Prostate gland (tissue), 2 donors: ENCODE measurements at regions not wholly inside any gene's neighbourhood (a gene's known extent, or its start where the extent isn't known, plus 50 kb on each side); places are given as distances from the start of the nearest gene placed in this dataset.
"Not testable (repeated sequence)": the region's sequence is repeated elsewhere in the genome, so short reads cannot be mapped to it uniquely, and the experiment has no call there.

Experiments
- DNase-seq: peaks from one replicate; pipeline ENCODE4 v3.0.0-alpha.2; 2019; ENCODE audit warnings: low spot score
- H3K27ac ChIP-seq, 2 donors: fragments of 200-600 bp; sonication (generic); 2 replicates each; pipeline ENCODE4 v1.5.1; 2017 to 2019
- H3K27me3 ChIP-seq: fragments of 200-600 bp; sonication (generic); replicated peaks from 2 replicates; pipeline ENCODE4 v1.5.1; 2019; ENCODE audit not compliant: insufficient read depth
- H3K36me3 ChIP-seq, 2 donors: fragments of 200-600 bp; sonication (generic); 1 replicate in 1 of 2; 2 replicates in 1 of 2; pipeline versions ENCODE4 v1.5.1 to v1.8.1; 2017 to 2019
- H3K4me1 ChIP-seq: fragments of 200-600 bp; sonication (generic); replicated peaks from 2 replicates; pipeline ENCODE4 v1.5.1; 2019
- H3K4me3 ChIP-seq, 2 donors: fragments of 200-600 bp; sonication (generic); 2 replicates each; pipeline ENCODE4 v1.5.1; 2017 to 2019
- H3K9me3 ChIP-seq: fragments of 200-600 bp; sonication (generic); 2 replicates; pipeline ENCODE4 v1.5.1; 2017
- POLR2A ChIP-seq: fragments of 450-650 bp; IDR thresholded peaks from one replicate; pipeline ENCODE4 v1.6.1; 2016; ENCODE audit warnings: antibody characterized with exemption, mild to moderate bottlenecking
- POLR2AphosphoS5 ChIP-seq: sonication (generic); formaldehyde crosslinking; IDR thresholded peaks from one replicate; pipeline ENCODE4 v1.6.1; 2017; ENCODE audit warnings: antibody characterized with exemption
- WGBS: methylation state at CpG from one replicate; pipeline ENCODE4 v1.1.5; 2018; 5-methylcytosine and 5-hydroxymethylcytosine counted together
- intact Hi-C: fragments of 100-400 bp; cut with DNase I; formaldehyde crosslinking; loops from one replicate; pipeline ENCODE4 v1.14.2; 2022
- TF ChIP-seq, protein P1 (sequence below), 4 experiments: fragments of 200-600 bp in 2 of 4; fragments of 450-650 bp in 2 of 4; sonication (generic) in 2 of 4; IDR thresholded peaks; 1 replicate in 3 of 4; 2 replicates in 1 of 4; pipeline ENCODE4 v1.5.1; 2016 to 2019; ENCODE audit warnings: antibody characterized with exemption in 4 of 4, mild to moderate bottlenecking in 2 of 4, moderate library complexity in 2 of 4

DNA sequence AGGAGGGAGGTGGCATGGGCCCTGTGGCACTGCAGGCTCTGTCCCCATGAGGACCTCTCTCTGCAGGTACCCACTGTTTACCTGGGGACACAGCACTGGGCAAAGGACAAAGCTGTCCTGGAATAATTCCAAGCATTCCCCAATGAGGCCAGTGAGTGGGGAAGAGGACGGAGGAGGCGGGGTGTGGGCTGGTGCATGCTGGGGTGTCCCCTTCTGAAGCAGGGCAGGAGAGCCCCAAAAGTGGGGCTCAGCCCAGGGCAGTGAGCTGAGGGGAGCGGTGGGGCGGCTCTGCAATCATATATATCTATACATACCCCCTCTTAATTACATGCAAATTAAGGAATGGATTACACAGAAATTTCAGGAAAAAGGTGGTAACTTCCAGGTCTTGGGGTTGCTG lies 315.8 kb downstream of the ADGRD1 start:
- no peaks in the 10 kb centered on the region for H3K36me3 ChIP-seq
- no peak overlapping the region for H3K27ac ChIP-seq

GRCh38 chr12:131269977-131270376 lies 316.3 kb downstream of the ADGRD1 start:
- H3K27ac ChIP-seq, DNase-seq, H3K4me1 ChIP-seq, H3K27me3 ChIP-seq, H3K36me3 ChIP-seq, intact Hi-C loops, H3K4me3 ChIP-seq, H3K9me3 ChIP-seq: not testable (repeated sequence)
- WGBS = 98% methylated on average over 4 of the region's 4 CpGs

More for the DNA sequence above, 315.8 kb downstream of the ADGRD1 start:
- no peaks in the 10 kb centered on the region for H3K9me3 ChIP-seq
- no peak for DNase-seq
- 85% methylated on average over 4 of the region's 4 CpGs for WGBS
- intact Hi-C loops = no loop called here
- TF ChIP-seq, protein P1, sequence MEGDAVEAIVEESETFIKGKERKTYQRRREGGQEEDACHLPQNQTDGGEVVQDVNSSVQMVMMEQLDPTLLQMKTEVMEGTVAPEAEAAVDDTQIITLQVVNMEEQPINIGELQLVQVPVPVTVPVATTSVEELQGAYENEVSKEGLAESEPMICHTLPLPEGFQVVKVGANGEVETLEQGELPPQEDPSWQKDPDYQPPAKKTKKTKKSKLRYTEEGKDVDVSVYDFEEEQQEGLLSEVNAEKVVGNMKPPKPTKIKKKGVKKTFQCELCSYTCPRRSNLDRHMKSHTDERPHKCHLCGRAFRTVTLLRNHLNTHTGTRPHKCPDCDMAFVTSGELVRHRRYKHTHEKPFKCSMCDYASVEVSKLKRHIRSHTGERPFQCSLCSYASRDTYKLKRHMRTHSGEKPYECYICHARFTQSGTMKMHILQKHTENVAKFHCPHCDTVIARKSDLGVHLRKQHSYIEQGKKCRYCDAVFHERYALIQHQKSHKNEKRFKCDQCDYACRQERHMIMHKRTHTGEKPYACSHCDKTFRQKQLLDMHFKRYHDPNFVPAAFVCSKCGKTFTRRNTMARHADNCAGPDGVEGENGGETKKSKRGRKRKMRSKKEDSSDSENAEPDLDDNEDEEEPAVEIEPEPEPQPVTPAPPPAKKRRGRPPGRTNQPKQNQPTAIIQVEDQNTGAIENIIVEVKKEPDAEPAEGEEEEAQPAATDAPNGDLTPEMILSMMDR (IDR thresholded peaks at IDR 0.05) = no peak
- no peak for TF ChIP-seq POLR2A
- TF ChIP-seq POLR2AphosphoS5 = no peak
- H3K4me1 ChIP-seq = no peaks in the 10 kb centered on the region
- no peak overlapping the region for H3K4me3 ChIP-seq
- no peaks in the 10 kb centered on the region for H3K27me3 ChIP-seq

- no peak for DNase-seq
- TF ChIP-seq POLR2AphosphoS5 (no peak), POLR2A (no peak)
- TF ChIP-seq, protein P1 (IDR thresholded peaks at IDR 0.05) = no peak
- no peaks in the 10 kb centered on the region for H3K36me3 ChIP-seq
- no peaks in the 10 kb centered on the region for H3K4me1 ChIP-seq
- H3K9me3 ChIP-seq = no peaks in the 10 kb centered on the region
- H3K27me3 ChIP-seq = no peaks in the 10 kb centered on the region
- no peak overlapping the region for H3K27ac ChIP-seq
- H3K4me3 ChIP-seq = no peak overlapping the region
- intact Hi-C loops = no loop called here
Observed at GRCh38 chr12:131271724-131272123, 318.0 kb downstream of the ADGRD1 start.

GRCh38 chr12:131272283-131272814 lies 318.6 kb downstream of the ADGRD1 start:
- DNase-seq, H3K36me3 ChIP-seq, H3K27ac ChIP-seq, H3K27me3 ChIP-seq, H3K9me3 ChIP-seq, intact Hi-C loops, H3K4me3 ChIP-seq, H3K4me1 ChIP-seq: not testable (repeated sequence)
- 54% methylated on average over 8 of the region's 8 CpGs for WGBS

GRCh38 chr12:131273291-131273845 lies 319.7 kb downstream of the ADGRD1 start:
- DNase-seq = no peak
- Histone ChIP-seq H3K4me1 (no peaks in the 10 kb centered on the region), H3K4me3 (no peak overlapping the region), H3K36me3 (no peaks in the 10 kb centered on the region), H3K27ac (no peak overlapping the region), H3K9me3 (no peaks in the 10 kb centered on the region), H3K27me3 (no peaks in the 10 kb centered on the region)
- intact Hi-C loops = no loop called here
- TF ChIP-seq, protein P1 (IDR thresholded peaks at IDR 0.05) = no peak
- TF ChIP-seq POLR2AphosphoS5 (no peak), POLR2A (no peak)
- 80% methylated on average over 11 of the region's 11 CpGs for WGBS

DNA sequence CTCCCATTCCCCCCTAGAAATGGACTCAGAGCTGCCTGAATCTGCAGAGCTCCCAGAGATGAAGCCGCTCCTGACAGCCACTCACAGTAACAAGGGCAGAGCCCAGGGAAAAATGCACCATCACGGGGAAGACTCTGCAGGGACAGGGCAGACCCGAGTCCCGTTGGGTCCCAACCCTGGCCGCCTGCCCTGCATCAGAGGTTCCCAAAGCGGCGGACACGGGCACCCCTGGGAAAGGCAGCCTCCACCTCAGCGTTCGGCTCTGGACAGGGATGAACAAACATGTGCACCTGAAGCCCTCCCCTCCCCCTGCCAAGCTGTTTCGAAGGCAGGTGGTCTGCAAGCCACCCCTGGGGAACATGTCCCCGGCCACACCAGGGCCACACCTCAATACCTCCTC lies 320.4 kb downstream of the ADGRD1 start:
- WGBS = 81% methylated on average over 12 of the region's 12 CpGs
- intact Hi-C loops = no loop called here
- Histone ChIP-seq H3K36me3 (no peaks in the 10 kb centered on the region), H3K27ac (no peak overlapping the region), H3K4me3 (no peak overlapping the region), H3K27me3 (no peaks in the 10 kb centered on the region), H3K4me1 (no peaks in the 10 kb centered on the region), H3K9me3 (no peaks in the 10 kb centered on the region)
- no peak for DNase-seq
- TF ChIP-seq, protein P1 (IDR thresholded peaks at IDR 0.05) = no peak
- TF ChIP-seq POLR2A (no peak), POLR2AphosphoS5 (no peak)
